GM06990 (cell line): ENCODE measurements at regions not wholly inside any gene's neighbourhood (a gene's known extent, or its start where the extent isn't known, plus 50 kb on each side); places are given as distances from the start of the nearest gene placed in this dataset.

Experiments
- DNase-seq: peaks from one replicate; pipeline ENCODE4 v3.0.0-alpha.2; 2011; ENCODE audit not compliant: insufficient read length; ENCODE audit errors: extremely low read depth
- H3K27me3 ChIP-seq: replicated peaks from 2 replicates; pipeline ENCODE4 v1.6.0; 2011; ENCODE audit warnings: low read length; ENCODE audit not compliant: control insufficient read depth, insufficient read depth
- H3K36me3 ChIP-seq: 2 replicates; pipeline ENCODE4 v1.5.1; 2011; ENCODE audit warnings: low read length; ENCODE audit not compliant: control insufficient read depth, insufficient read depth
- H3K4me3 ChIP-seq: replicated peaks from 2 replicates; pipeline ENCODE4 v1.5.1; 2011; ENCODE audit warnings: low read depth, mild to moderate bottlenecking, control low read depth, low read length
- TF ChIP-seq, protein P1 (sequence below): IDR thresholded peaks from 2 replicates; pipeline ENCODE4 v1.5.1; 2011; ENCODE audit warnings: low read length, control low read depth, mild to moderate bottlenecking, inconsistent platforms; ENCODE audit not compliant: insufficient read depth, poor library complexity, severe bottlenecking

DNA sequence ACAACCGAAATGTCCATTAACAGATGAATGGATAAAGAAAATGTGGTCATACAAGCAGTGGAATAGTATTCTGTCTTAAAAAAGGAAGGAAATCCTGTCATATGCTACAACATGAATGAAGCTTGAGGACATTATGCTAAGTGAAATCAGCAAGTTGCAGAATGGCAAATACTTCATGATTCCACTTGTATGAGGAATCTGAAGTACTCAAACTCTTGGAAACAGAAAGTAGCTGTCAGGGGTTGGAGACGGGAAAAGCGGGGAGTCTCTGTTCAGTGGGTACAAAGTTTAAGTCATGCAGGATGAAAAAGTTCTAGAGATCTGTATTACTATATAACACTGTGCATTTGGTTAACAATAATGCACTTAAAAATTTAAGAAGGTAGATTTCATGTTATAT lies 209.0 kb upstream of the SIX2 start:
- Histone ChIP-seq H3K27me3 (no peaks in the 10 kb centered on the region; the same call in 1 of the 2 replicates), H3K36me3 (no peaks in the 10 kb centered on the region), H3K4me3 (no peak overlapping the region)
- TF ChIP-seq, protein P1, sequence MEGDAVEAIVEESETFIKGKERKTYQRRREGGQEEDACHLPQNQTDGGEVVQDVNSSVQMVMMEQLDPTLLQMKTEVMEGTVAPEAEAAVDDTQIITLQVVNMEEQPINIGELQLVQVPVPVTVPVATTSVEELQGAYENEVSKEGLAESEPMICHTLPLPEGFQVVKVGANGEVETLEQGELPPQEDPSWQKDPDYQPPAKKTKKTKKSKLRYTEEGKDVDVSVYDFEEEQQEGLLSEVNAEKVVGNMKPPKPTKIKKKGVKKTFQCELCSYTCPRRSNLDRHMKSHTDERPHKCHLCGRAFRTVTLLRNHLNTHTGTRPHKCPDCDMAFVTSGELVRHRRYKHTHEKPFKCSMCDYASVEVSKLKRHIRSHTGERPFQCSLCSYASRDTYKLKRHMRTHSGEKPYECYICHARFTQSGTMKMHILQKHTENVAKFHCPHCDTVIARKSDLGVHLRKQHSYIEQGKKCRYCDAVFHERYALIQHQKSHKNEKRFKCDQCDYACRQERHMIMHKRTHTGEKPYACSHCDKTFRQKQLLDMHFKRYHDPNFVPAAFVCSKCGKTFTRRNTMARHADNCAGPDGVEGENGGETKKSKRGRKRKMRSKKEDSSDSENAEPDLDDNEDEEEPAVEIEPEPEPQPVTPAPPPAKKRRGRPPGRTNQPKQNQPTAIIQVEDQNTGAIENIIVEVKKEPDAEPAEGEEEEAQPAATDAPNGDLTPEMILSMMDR = no peak
- DNase-seq = no peak

- Histone ChIP-seq H3K4me3 (no peak overlapping the region), H3K27me3 (no peaks in the 10 kb centered on the region), H3K36me3 (no peaks in the 10 kb centered on the region)
- no peak for DNase-seq
- TF ChIP-seq, protein P1 = no peak
Observed at GRCh38 chr2:45216118-45216517, 206.9 kb upstream of the SIX2 start.

DNA sequence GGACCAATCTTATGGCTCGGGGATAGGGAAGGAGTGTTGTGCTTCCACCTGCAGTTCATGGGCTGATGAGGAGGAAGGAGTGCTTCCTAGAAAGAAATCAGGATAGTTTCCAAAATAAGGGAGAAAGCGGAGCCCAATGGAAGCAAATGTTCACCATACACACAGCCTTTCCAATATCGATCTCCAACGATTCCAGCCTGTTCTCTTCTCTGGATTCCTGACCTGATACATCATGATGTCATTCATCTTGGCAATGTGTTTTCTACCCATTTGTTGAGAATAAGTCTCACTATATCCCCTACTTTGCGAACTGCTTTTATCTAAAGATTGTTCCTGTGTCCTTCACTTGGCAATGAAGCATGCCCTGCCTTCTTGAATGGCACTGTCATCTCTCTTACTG lies 205.3 kb upstream of the SIX2 start:
- no peak for DNase-seq
- Histone ChIP-seq H3K27me3 (no peaks in the 10 kb centered on the region; the same call in 1 of the 2 replicates), H3K4me3 (no peak overlapping the region), H3K36me3 (no peaks in the 10 kb centered on the region)
- TF ChIP-seq, protein P1 = no peak

DNA sequence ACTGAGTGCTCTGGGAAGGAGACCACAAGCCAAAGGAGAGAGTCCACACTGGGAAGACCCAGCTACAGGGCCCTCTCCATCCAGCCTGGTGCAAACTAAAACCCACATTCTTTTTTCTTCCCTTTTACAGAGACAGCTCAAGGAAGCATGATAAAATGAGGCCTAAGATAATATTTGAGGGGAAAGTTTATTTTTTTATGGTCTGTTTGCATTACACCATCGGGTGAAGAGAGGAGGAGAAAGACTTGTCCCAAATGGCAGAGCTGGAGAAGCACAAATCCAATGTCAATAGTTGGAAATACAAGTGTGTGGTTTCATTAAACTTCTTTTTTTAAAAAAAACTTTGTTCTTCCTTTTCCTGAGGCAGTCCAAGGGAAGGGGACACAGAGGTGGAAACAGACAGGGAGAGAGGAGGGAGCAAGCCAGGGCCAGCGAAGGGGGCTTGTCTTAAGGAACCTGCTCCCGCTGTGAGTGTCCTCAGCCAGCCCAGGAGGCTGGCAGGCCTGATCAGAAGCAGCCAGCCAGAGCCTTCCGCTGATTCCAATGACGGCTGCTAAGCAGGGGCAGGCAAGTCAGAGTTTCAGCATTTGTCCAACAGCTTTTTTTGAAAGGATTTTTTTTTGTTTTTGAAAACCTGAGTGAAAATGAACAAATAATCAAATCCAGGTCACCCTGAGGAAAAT lies 203.8 kb upstream of the SIX2 start:
- TF ChIP-seq, protein P1 = no peak

DNA sequence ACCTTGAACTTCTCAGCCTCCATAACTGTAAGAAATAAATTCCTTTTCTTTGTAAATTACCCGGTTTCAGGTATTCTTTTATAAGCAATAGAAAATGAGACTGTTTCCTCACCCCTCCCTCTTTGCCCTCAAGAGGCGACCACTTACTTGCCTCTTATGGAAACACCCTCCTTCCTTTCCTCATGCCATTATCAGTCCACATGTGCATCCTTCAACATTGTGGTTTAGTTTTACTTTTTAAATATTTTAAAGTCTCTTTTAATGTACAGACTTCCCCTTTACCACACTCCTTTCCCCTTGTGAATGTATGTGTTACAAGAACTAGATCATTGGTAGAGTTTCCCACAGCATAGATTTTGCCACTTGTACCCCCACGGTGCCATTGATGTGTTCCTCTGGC lies 202.4 kb upstream of the SIX2 start:
- TF ChIP-seq, protein P1 = no peak
- Histone ChIP-seq H3K4me3 (no peak overlapping the region), H3K36me3 (no peaks in the 10 kb centered on the region), H3K27me3 (no peaks in the 10 kb centered on the region; the same call in 1 of the 2 replicates)
- no peak for DNase-seq

More for the DNA sequence above, 203.8 kb upstream of the SIX2 start:
- DNase-seq = no peak
- no peaks in the 10 kb centered on the region for H3K36me3 ChIP-seq
- H3K27me3 ChIP-seq = no peaks in the 10 kb centered on the region; the same call in 1 of the 2 replicates
- no peak overlapping the region for H3K4me3 ChIP-seq
